IPS DF 6.9 (cell line): ENCODE measurements at regions not wholly inside any gene's neighbourhood (a gene's known extent, or its start where the extent isn't known, plus 50 kb on each side); places are given as distances from the start of the nearest gene placed in this dataset.

Experiments used
- DNase-seq: peaks from one replicate; pipeline ENCODE4 v3.0.0-alpha.2; 2013; ENCODE audit warnings: low read depth, low spot score
- H3K27ac ChIP-seq: one replicate; pipeline ENCODE4 v1.5.1; 2013; ENCODE audit warnings: low read length, control low read depth
- H3K27me3 ChIP-seq: 2 replicates; pipeline ENCODE4 v1.6.1; 2013; ENCODE audit warnings: mild to moderate bottlenecking, low read length; ENCODE audit not compliant: control insufficient read depth, insufficient read depth
- H3K36me3 ChIP-seq: 2 replicates; pipeline ENCODE4 v1.6.1; 2013; ENCODE audit warnings: low read length; ENCODE audit not compliant: control insufficient read depth, insufficient read depth
- H3K4me1 ChIP-seq: 2 replicates; pipeline ENCODE4 v1.6.1; 2013; ENCODE audit warnings: low read length; ENCODE audit not compliant: control insufficient read depth, insufficient read depth
- H3K4me3 ChIP-seq: 2 replicates; pipeline ENCODE4 v1.5.1; 2013; ENCODE audit warnings: mild to moderate bottlenecking, low read length
- H3K9me3 ChIP-seq: 2 replicates; pipeline ENCODE4 v1.6.1; 2013; ENCODE audit warnings: low read length, inconsistent platforms; ENCODE audit not compliant: control insufficient read depth, insufficient read depth
- WGBS: extraction: QIAGEN DNeasy Blood & Tissue Kit; methylation state at CpG from one replicate; pipeline ENCODE4 v1.1.7; 2013; ENCODE audit warnings: mixed read lengths, missing lambda C conversion rate; ENCODE audit not compliant: insufficient read length, insufficient coverage; 5-methylcytosine and 5-hydroxymethylcytosine counted together

GRCh38 chr7:28347475-28348318 is 64.6 kb upstream of the CREB5 start:
- H3K4me3 ChIP-seq = no peak overlapping the region
- no peaks in the 10 kb centered on the region for H3K4me1 ChIP-seq
- H3K9me3 ChIP-seq = no peaks in the 10 kb centered on the region
- H3K27me3 ChIP-seq = no peaks in the 10 kb centered on the region
- WGBS = no CpG with 5 or more reads among the region's 12 CpGs
- H3K36me3 ChIP-seq = no peaks in the 10 kb centered on the region
- H3K27ac ChIP-seq = no peak overlapping the region
- no peak for DNase-seq

GRCh38 chr7:28348636-28349035 is 63.7 kb upstream of the CREB5 start:
- Histone ChIP-seq H3K4me1 (no peaks in the 10 kb centered on the region), H3K27ac (no peak overlapping the region), H3K4me3 (no peak overlapping the region), H3K9me3 (no peaks in the 10 kb centered on the region), H3K27me3 (no peaks in the 10 kb centered on the region), H3K36me3 (no peaks in the 10 kb centered on the region)
- no CpG with 5 or more reads among the region's 5 CpGs for WGBS
- no peak for DNase-seq

- no peaks in the 10 kb centered on the region for H3K27me3 ChIP-seq
- no peak for DNase-seq
- no peaks in the 10 kb centered on the region for H3K4me1 ChIP-seq
- no peaks in the 10 kb centered on the region for H3K9me3 ChIP-seq
- H3K36me3 ChIP-seq = no peaks in the 10 kb centered on the region
- no CpG with 5 or more reads among the region's 1 CpG for WGBS
- no peak overlapping the region for H3K4me3 ChIP-seq
- H3K27ac ChIP-seq = no peak overlapping the region
Observed at GRCh38 chr7:28349637-28350036, 62.7 kb upstream of the CREB5 start.

- H3K4me1 ChIP-seq = 0 out of 2 replicates have a peak, but pooled peaks cover 1% of the 10 kb centered on the region
- H3K9me3 ChIP-seq = no peaks in the 10 kb centered on the region
- no peaks in the 10 kb centered on the region for H3K27me3 ChIP-seq
- DNase-seq = no peak
- H3K36me3 ChIP-seq = no peaks in the 10 kb centered on the region
- H3K27ac ChIP-seq = no peak overlapping the region
- no peak overlapping the region for H3K4me3 ChIP-seq
- no CpG with 5 or more reads among the region's 4 CpGs for WGBS
Observed at GRCh38 chr7:28350662-28351061, 61.7 kb upstream of the CREB5 start.

- DNase-seq = no peak
- Histone ChIP-seq H3K9me3 (no peaks in the 10 kb centered on the region), H3K27me3 (no peaks in the 10 kb centered on the region), H3K4me1 (0 out of 2 replicates have a peak, but pooled peaks cover 1% of the 10 kb centered on the region), H3K36me3 (no peaks in the 10 kb centered on the region), H3K27ac (no peak overlapping the region), H3K4me3 (no peak overlapping the region)
- WGBS = no CpG with 5 or more reads among the region's 1 CpG
Observed at GRCh38 chr7:28351450-28351849, 60.9 kb upstream of the CREB5 start.

GRCh38 chr7:28354601-28355402 is 57.5 kb upstream of the CREB5 start:
- Histone ChIP-seq H3K27me3 (no peaks in the 10 kb centered on the region), H3K27ac (no peak overlapping the region), H3K4me3 (no peak overlapping the region), H3K36me3 (no peaks in the 10 kb centered on the region), H3K9me3 (no peaks in the 10 kb centered on the region), H3K4me1 (peaks cover 2% of the 10 kb centered on the region; the same call in 1 of the 2 replicates)
- WGBS = no CpG with 5 or more reads among the region's 8 CpGs
- no peak for DNase-seq

GRCh38 chr7:28355635-28356319 is 56.5 kb upstream of the CREB5 start:
- Histone ChIP-seq H3K27me3 (no peaks in the 10 kb centered on the region), H3K36me3 (no peaks in the 10 kb centered on the region), H3K9me3 (no peaks in the 10 kb centered on the region), H3K4me3 (no peak overlapping the region), H3K27ac (no peak overlapping the region), H3K4me1 (peaks cover 2% of the 10 kb centered on the region; the same call in 1 of the 2 replicates)
- no peak for DNase-seq
- no CpG with 5 or more reads among the region's 16 CpGs for WGBS

GRCh38 chr7:28356619-28357018 is 55.7 kb upstream of the CREB5 start:
- no peaks in the 10 kb centered on the region for H3K9me3 ChIP-seq
- no peak for DNase-seq
- WGBS = no CpG with 5 or more reads among the region's 8 CpGs
- H3K36me3 ChIP-seq = no peaks in the 10 kb centered on the region
- no peak overlapping the region for H3K27ac ChIP-seq
- H3K4me1 ChIP-seq = peaks cover 2% of the 10 kb centered on the region; the same call in 1 of the 2 replicates
- H3K27me3 ChIP-seq = no peaks in the 10 kb centered on the region
- H3K4me3 ChIP-seq = no peak overlapping the region

- H3K36me3 ChIP-seq = no peaks in the 10 kb centered on the region
- DNase-seq = no peak
- peaks cover 2% of the 10 kb centered on the region; the same call in 1 of the 2 replicates for H3K4me1 ChIP-seq
- H3K4me3 ChIP-seq = no peak overlapping the region
- no peaks in the 10 kb centered on the region for H3K27me3 ChIP-seq
- no peak overlapping the region for H3K27ac ChIP-seq
- H3K9me3 ChIP-seq = no peaks in the 10 kb centered on the region
- no CpG with 5 or more reads among the region's 5 CpGs for whole genome bisulfite sequencing
Observed at GRCh38 chr7:28358423-28358868, 53.9 kb upstream of the CREB5 start.

GRCh38 chr7:28360739-28361138 is 51.6 kb upstream of the CREB5 start:
- no peak for DNase-seq
- Histone ChIP-seq H3K36me3 (no peaks in the 10 kb centered on the region), H3K27me3 (no peaks in the 10 kb centered on the region), H3K4me3 (no peak overlapping the region), H3K27ac (no peak overlapping the region), H3K9me3 (no peaks in the 10 kb centered on the region), H3K4me1 (peaks cover 1% of the 10 kb centered on the region; the same call in 1 of the 2 replicates)
- no CpG with 5 or more reads among the region's 1 CpG for WGBS
